ENCODE measurements at regions not wholly inside any gene's neighbourhood (a gene's known extent, or its start where the extent isn't known, plus 50 kb on each side); places are given as distances from the start of the nearest gene placed in this dataset.

DNA sequence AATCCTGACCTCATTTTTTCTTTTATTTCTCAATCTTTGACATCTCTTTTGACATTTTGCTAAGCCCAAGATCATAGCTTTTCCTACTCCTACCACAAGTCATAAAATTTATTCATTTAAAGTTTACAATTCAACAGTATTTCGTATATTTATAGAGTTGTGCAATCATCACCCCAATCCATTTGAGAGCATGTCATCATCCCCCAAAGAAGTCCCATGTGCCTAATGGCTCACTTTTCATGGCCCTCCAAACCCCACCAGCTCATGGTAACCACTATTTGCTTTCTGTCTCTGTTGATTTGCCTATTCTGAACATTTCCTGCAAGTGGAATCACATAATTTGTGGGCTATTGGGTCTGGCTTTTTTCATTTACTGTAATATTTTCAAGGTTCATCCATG, 52.5 kb upstream of the GLI3 start:
- Histone ChIP-seq H2AFZ (ENCODE audit: low read length) (no peak overlapping the region), H2BK5ac (ENCODE audit: insufficient read length, low read length) (no peak overlapping the region), H3T11ph (ENCODE audit: low read length) (no peak overlapping the region), H2BK12ac (ENCODE audit: insufficient read length, low read depth, low read length) (no peak overlapping the region), H2BK15ac (ENCODE audit: low read depth, low read length) (no peak overlapping the region), H4K20me1 (ENCODE audit: control insufficient read depth, insufficient read depth, insufficient read length) (no peaks in the 10 kb centered on the region), H3K4ac (ENCODE audit: low read depth, low read length) (no peak overlapping the region), H3K4me1 (ENCODE audit: insufficient read depth, low read length) (no peaks in the 10 kb centered on the region), H4K5ac (ENCODE audit: insufficient read length, low read depth, low read length) (no peak overlapping the region), H4K8ac (replicated peaks; ENCODE audit: insufficient read length, low read depth, low read length) (no peak overlapping the region), H3K9me3 (ENCODE audit: control insufficient read depth, low read depth, low read length) (no peaks in the 10 kb centered on the region), H3K27me3 (ENCODE audit: insufficient read depth, low read length) (no peaks in the 10 kb centered on the region), H4K91ac (ENCODE audit: insufficient read length, low read depth, low read length) (no peak overlapping the region), H3K79me2 (ENCODE audit: insufficient read depth, low read length) (no peaks in the 10 kb centered on the region), H2BK120ac (ENCODE audit: low read depth, low read length, poor library complexity, severe bottlenecking) (no peak overlapping the region), H3K9ac (ENCODE audit: extremely low read depth, insufficient read length, low read length) (no peak overlapping the region), H3K23ac (ENCODE audit: insufficient read length, low read depth, low read length) (no peak overlapping the region), H2AK5ac (ENCODE audit: insufficient read length, low read length) (no peak overlapping the region), H3K23me2 (ENCODE audit: insufficient read length, low read depth, low read length, poor library complexity, severe bottlenecking) (no peaks in the 10 kb centered on the region), H2BK20ac (ENCODE audit: low read depth, low read length, poor library complexity, severe bottlenecking) (no peak overlapping the region), H3K18ac (ENCODE audit: insufficient read length, low read depth, low read length) (no peak overlapping the region), H3K27ac (ENCODE audit: insufficient read length, low read depth, low read length) (no peak overlapping the region), H3K14ac (ENCODE audit: insufficient read depth, low read length) (no peak overlapping the region), H3K4me2 (ENCODE audit: insufficient read depth, insufficient read length, low read length) (no peak overlapping the region), H3K79me1 (ENCODE audit: insufficient read depth, low read depth, low read length, poor library complexity, severe bottlenecking) (no peaks in the 10 kb centered on the region), H3K56ac (ENCODE audit: insufficient read length, low read depth, low read length) (no peak overlapping the region)
- Mint-ChIP-seq H3K36me3 (ENCODE audit: insufficient read depth in 1 of 3, low read depth in 3 of 3) (no peaks in the 10 kb centered on the region), H3K27ac (no peak overlapping the region), H3K4me1 (peaks cover 0 to 3% of the 10 kb centered on the region in 2 experiments; a peak in 1 of 4 replicates), H3K9me3 (no peaks in the 10 kb centered on the region; a peak in 1 of 5 replicates), H3K27me3 (ENCODE audit: low read depth) (no peaks in the 10 kb centered on the region), H3K4me3 (no peak overlapping the region)
- no CpG with 5 or more reads among the region's 1 CpG for WGBS (ENCODE audit: extremely low coverage, insufficient read length, low lambda C conversion rate)
- TF ChIP-seq, protein P1, sequence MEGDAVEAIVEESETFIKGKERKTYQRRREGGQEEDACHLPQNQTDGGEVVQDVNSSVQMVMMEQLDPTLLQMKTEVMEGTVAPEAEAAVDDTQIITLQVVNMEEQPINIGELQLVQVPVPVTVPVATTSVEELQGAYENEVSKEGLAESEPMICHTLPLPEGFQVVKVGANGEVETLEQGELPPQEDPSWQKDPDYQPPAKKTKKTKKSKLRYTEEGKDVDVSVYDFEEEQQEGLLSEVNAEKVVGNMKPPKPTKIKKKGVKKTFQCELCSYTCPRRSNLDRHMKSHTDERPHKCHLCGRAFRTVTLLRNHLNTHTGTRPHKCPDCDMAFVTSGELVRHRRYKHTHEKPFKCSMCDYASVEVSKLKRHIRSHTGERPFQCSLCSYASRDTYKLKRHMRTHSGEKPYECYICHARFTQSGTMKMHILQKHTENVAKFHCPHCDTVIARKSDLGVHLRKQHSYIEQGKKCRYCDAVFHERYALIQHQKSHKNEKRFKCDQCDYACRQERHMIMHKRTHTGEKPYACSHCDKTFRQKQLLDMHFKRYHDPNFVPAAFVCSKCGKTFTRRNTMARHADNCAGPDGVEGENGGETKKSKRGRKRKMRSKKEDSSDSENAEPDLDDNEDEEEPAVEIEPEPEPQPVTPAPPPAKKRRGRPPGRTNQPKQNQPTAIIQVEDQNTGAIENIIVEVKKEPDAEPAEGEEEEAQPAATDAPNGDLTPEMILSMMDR (conservative IDR thresholded peaks at IDR 0.05): no peak
- no peak for DNase-seq
